ENCODE measurements at regions not wholly inside any gene's neighbourhood (a gene's known extent, or its start where the extent isn't known, plus 50 kb on each side); places are given as distances from the start of the nearest gene placed in this dataset.

DNA sequence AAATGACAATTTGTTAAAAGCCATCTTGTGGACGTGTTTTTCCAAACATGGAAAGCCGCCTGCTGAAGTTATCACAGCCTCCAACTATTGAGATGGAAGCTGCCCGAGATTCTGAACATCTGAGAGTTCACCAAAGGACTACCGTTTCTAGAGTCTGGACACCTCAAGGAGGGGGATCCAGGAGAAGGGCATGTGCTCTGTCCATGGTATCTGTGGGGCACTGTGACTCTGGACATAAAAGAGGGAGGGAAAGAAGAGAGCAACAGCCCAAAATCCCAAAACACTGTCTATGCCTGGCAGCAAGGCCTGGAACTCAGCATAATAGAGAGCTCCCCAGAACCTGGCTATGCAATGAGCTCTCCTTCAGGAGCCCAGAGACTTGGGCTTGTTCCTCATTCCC, 319.9 kb downstream of the EN1 start:
- TF ChIP-seq, protein P1, sequence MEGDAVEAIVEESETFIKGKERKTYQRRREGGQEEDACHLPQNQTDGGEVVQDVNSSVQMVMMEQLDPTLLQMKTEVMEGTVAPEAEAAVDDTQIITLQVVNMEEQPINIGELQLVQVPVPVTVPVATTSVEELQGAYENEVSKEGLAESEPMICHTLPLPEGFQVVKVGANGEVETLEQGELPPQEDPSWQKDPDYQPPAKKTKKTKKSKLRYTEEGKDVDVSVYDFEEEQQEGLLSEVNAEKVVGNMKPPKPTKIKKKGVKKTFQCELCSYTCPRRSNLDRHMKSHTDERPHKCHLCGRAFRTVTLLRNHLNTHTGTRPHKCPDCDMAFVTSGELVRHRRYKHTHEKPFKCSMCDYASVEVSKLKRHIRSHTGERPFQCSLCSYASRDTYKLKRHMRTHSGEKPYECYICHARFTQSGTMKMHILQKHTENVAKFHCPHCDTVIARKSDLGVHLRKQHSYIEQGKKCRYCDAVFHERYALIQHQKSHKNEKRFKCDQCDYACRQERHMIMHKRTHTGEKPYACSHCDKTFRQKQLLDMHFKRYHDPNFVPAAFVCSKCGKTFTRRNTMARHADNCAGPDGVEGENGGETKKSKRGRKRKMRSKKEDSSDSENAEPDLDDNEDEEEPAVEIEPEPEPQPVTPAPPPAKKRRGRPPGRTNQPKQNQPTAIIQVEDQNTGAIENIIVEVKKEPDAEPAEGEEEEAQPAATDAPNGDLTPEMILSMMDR (IDR thresholded peaks at IDR 0.05; ENCODE audit: low read length) = no peak
- TF ChIP-seq EZH2 (IDR thresholded peaks at IDR 0.05; ENCODE audit: borderline replicate concordance, low read length) = no peak
